GM10266 (cell line): ENCODE measurements at regions not wholly inside any gene's neighbourhood (a gene's known extent, or its start where the extent isn't known, plus 50 kb on each side); places are given as distances from the start of the nearest gene placed in this dataset.
"Not testable (repeated sequence)": the region's sequence is repeated elsewhere in the genome, so short reads cannot be mapped to it uniquely, and the experiment has no call there.

Source experiments
- DNase-seq: peaks from one replicate; pipeline ENCODE4 v3.0.0; 2012; ENCODE audit errors: extremely low spot score
- TF ChIP-seq, protein P1 (sequence below): IDR thresholded peaks from 2 replicates; pipeline ENCODE4 v1.5.1; 2012; ENCODE audit warnings: mild to moderate bottlenecking, low read depth; ENCODE audit not compliant: control insufficient read depth, insufficient read depth; ENCODE audit errors: missing control alignments

DNA sequence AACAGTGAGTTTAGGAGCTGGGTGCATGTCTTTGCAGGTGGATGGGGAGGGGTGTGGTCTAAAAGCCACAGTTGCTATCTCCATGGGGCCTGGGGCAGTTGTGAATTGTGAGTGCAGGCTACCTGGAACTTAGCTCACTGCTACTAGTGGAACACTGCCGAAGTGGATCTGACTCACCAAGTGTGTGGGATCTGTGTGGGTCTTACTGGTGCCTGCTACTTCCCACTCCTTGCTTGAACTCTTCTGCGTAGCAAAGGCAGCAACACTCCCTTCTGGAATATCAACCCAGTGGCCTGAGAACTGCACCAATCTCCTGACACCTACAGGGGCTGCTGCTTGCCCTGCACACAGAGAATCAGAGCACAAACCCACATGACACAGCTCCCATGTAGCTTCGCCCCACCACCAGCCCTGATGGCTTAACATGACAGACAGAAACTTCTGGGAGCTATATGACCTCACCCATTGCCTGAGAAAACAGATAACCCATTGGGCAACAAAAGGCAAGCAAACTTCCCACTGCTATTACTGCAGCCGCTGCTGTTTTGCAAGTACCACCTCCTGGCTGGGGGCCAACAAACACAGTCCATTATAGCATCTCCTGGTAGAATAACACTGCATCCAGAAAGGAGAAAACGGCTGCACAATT lies 455.1 kb upstream of the DDX18 start:
- no peak for DNase-seq

DNA sequence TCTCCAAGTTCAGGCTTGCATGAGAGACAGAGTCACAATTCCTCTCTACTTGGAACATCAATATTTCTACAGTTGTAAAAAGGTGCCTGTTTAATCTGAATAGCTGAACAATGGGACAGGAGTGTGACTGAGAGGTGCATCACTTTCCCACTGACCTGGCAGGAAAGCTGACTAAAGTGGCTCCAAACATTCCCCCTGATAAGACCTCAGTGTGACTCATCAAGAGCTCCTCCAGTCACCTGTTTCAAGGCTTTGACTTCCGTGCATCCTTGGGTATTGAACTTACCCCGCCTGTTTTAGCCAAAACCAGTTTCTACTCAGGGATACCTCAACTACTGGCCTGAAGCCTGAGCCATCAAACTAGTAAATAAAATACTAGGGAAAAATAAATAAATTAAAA lies 453.9 kb upstream of the DDX18 start:
- TF ChIP-seq, protein P1, sequence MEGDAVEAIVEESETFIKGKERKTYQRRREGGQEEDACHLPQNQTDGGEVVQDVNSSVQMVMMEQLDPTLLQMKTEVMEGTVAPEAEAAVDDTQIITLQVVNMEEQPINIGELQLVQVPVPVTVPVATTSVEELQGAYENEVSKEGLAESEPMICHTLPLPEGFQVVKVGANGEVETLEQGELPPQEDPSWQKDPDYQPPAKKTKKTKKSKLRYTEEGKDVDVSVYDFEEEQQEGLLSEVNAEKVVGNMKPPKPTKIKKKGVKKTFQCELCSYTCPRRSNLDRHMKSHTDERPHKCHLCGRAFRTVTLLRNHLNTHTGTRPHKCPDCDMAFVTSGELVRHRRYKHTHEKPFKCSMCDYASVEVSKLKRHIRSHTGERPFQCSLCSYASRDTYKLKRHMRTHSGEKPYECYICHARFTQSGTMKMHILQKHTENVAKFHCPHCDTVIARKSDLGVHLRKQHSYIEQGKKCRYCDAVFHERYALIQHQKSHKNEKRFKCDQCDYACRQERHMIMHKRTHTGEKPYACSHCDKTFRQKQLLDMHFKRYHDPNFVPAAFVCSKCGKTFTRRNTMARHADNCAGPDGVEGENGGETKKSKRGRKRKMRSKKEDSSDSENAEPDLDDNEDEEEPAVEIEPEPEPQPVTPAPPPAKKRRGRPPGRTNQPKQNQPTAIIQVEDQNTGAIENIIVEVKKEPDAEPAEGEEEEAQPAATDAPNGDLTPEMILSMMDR: no peak
- DNase-seq: no peak

More for the DNA sequence above, 455.1 kb upstream of the DDX18 start:
- TF ChIP-seq, protein P1: no peak

DNA sequence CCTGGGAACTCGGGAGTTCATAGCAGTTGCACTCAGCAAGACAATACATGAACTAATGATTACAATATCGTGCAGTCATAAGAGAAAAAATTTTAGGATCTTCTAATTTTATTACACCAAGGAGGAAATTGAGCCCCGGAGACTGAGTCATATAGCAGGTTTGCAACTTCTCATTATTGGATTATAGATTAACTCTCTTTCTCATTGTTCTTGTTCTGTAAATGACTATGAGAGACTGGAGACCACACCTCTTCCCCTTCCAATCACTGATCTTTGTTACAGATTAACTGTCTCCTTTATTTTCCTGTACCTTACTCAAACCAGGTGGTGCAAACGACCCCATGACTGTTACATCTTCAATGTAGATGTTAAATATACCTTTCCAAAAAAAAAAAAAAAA lies 435.8 kb upstream of the DDX18 start:
- TF ChIP-seq, protein P1: no peak
- no peak for DNase-seq

DNA sequence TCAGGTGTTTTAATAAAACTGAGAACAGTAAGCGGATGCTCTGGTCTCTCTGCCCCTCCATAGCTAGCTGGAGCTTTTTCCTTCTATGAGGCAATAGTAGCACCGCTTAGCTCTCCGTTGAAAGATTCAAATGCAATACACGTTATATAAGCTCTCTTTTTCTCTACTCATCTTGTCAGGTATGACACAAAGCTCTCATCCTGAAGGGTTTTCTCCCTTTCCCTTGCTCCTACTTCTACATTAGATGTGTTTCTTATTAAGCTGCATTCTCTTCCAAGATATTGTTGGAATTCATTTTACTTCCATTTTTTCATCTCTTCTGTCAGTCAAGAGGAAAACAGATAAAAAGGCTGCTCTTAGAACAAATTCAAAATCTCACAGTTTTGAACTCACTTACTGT lies 434.6 kb upstream of the DDX18 start:
- TF ChIP-seq, protein P1: no peak
- no peak for DNase-seq

DNA sequence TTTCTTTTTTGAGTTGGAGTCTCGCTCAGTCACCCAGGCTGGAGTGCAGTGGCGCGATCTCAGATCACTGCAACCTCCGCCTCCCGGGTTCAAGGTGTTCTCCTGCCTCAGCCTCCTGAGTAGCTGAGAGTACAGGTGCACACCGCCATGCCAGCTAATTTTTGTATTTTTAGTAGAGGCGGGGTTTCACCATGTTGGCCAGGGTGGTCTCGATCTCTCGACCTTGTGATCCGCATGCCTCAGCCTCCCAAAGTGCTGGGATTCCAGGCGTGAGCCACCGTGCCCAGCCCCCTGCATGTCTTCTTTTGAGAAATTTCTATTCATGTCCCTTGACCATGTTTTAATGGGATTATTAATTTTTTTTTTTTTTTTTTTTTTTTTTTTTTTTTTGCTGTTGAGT lies 430.5 kb upstream of the DDX18 start:
- not testable (repeated sequence) for DNase-seq

DNA sequence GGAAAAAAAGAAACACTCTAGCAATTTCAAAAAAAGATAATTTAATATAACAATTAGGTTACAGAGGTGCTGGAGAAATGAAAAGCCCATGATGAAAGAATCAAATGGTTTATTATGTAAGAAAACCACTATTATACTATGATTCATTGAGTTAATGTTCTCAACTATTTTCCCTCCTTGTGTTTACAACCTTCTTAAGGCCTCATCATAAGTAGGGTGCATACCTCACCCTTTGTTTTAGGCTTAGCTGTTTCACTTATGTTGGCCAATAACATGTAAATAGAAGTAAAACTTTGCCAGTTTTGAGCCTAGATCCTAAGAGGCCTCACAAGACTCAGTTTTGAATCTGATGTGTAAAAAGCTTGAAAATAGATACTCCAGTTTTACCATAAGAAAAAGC lies 418.3 kb upstream of the DDX18 start:
- TF ChIP-seq, protein P1: no peak

DNA sequence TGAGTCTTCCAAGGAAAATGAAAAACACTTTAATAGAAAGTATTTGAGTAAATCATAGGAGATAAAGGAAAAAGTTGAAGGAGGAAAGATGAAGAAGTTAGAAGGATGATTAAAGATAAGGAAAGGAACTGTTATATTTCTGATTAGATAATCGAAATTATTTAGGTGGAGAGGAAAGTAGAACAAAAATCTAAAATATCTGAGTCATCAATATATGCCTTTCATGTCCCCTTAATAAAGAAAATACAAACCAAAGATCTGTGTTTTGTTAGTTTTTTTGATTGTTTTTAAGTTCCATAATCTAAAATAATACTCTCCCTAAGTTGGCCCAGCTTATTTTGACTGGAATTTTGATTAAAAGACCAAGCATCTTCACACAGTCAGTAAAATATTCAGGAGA lies 412.9 kb upstream of the DDX18 start:
- DNase-seq: no peak
- TF ChIP-seq, protein P1: no peak

More for the DNA sequence above, 418.3 kb upstream of the DDX18 start:
- no peak for DNase-seq

DNA sequence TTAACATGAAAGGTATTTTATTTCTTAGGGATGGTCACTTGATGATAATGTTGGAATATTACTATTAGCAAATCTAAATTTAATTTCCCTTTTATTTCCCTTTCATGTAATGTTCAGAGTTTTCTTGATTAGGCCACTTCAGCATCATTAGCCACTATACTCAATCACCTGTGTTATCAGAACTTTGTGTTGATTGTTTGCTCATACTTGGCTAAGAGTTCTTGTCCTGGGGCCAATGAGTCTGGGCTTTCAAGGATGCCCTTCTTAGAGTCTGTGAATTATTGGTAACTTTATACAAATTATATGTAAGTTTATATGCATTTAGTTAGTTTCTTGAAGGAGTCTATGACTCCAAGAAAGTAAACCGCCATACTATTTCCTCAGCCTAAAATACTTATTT lies 408.0 kb upstream of the DDX18 start:
- no peak for DNase-seq
- TF ChIP-seq, protein P1: no peak
